Rectal smooth muscle tissue (tissue), 1 donor: ENCODE measurements at regions not wholly inside any gene's neighbourhood (a gene's known extent, or its start where the extent isn't known, plus 50 kb on each side); places are given as distances from the start of the nearest gene placed in this dataset.

Experiments
- H3K27ac ChIP-seq: one replicate; pipeline ENCODE4 v1.7.0; 2013; ENCODE audit warnings: low read depth, low read length, inconsistent platforms
- H3K27me3 ChIP-seq: one replicate; pipeline ENCODE4 v1.7.0; 2013; ENCODE audit warnings: low read length; ENCODE audit not compliant: control insufficient read depth, insufficient read depth
- H3K36me3 ChIP-seq: one replicate; pipeline ENCODE4 v1.7.0; 2013; ENCODE audit warnings: low read length; ENCODE audit not compliant: control insufficient read depth, insufficient read depth
- H3K4me1 ChIP-seq: one replicate; pipeline ENCODE4 v1.7.0; 2013; ENCODE audit warnings: low read length; ENCODE audit not compliant: control insufficient read depth, insufficient read depth
- H3K4me3 ChIP-seq: one replicate; pipeline ENCODE4 v1.7.0; 2013; ENCODE audit warnings: low read length
- H3K9ac ChIP-seq: one replicate; pipeline ENCODE4 v1.7.0; 2013; ENCODE audit warnings: low read length

DNA sequence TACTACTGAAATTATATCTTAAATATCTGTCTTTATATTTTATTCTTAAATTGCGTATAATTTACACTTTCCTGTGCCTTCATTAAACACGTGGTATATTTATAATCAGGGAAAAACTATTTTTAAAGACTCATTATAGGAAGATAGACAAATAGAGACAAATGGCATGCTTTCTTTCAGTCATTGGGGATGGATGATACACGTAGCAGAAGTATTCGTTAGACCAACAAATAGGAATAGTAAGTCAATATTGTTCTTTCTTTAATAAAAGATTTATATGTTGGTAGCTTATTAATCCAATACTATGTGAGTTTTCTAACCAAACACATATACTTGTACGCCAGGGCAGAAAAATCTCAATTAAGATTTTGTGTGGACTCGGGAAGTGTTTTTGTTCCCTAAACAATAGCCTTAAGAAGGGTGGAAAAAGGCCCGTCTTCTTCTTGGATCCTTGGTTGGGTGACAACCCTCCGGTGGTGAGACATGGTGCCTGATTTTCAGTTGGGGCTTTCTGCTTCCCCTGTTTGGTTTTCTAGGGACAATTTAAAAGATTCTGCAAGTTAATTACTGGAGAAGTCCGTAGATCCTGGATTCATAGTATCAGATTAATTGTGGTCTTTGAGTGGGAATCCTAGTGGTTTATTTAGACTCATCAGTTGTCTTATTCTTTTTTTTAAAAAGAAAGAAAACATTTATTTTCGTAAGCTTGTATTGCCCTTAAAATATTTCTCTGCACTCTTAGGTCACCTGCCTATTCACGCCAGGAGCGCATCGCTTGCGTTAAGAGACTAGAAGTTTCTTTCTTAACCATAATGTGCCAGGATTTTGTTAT lies 83.5 kb upstream of the WNT7B start:
- Histone ChIP-seq H3K27ac (no peak overlapping the region), H3K4me1 (peaks cover 61% of the 10 kb centered on the region), H3K9ac (no peak overlapping the region), H3K27me3 (no peaks in the 10 kb centered on the region), H3K36me3 (no peaks in the 10 kb centered on the region), H3K4me3 (no peak overlapping the region)

DNA sequence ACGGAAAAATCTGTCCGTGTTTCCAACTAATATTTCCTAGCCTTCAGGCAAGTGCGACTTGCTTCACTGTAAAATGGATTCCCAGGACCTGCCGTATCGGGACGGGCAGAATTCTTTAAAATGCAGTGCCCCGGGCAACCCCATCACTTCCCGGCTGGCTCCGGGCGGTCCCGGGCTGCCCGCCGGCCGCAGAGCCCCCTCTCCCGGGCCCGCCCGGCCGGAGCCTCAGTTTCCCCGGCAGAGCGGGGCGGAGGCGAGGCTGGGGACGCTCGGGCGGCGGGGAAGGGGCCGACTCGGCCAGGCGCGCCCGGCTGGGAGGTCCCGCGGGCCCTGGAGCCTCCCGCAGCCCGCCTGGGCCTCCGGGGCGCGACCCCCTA lies 84.2 kb upstream of the WNT7B start:
- Histone ChIP-seq H3K4me3 (no peak overlapping the region), H3K9ac (no peak overlapping the region), H3K27ac (no peak overlapping the region), H3K27me3 (no peaks in the 10 kb centered on the region), H3K36me3 (no peaks in the 10 kb centered on the region), H3K4me1 (peaks cover 61% of the 10 kb centered on the region)

DNA sequence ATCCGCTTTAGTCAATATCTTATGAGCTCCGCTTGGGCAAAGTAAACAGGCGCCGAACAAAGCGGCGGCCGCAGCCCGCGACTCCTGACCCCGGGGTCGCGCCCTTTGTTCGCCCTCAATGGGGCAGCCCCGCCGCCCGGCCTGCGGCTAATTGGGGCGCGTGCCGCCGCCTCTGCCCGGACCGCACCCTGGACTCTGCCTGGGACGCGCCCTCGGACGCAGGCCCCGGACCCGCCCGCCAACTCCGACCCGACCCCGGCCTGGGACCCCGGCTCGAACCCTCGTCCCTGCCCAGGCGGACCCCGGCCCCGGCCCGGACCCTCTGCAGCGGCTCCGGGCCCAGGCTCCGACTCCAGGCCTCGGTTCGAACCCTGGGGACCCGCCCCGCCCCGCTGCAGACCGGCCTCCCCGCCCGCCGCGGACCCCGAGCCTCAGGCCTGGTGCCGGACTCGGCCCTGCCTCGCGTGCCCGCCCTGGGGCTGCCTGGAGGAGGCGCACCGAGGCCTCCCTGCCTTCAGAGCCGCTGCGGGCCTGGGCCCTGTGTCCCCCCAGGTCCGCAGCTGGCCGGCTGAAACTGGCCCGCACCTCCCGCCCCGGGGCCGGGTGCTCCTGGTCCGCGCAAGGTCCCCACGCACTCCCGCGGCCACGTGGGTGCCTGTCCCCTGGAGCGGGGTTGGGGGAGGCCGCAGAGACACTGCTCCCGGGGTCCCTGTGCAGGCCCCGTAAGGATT lies 84.7 kb upstream of the WNT7B start:
- H3K9ac ChIP-seq: no peak overlapping the region
- peak overlapping the region; percentile 38 for H3K27ac ChIP-seq
- H3K36me3 ChIP-seq: no peaks in the 10 kb centered on the region
- H3K4me1 ChIP-seq: peaks cover 62% of the 10 kb centered on the region
- H3K4me3 ChIP-seq: no peak overlapping the region
- no peaks in the 10 kb centered on the region for H3K27me3 ChIP-seq

DNA sequence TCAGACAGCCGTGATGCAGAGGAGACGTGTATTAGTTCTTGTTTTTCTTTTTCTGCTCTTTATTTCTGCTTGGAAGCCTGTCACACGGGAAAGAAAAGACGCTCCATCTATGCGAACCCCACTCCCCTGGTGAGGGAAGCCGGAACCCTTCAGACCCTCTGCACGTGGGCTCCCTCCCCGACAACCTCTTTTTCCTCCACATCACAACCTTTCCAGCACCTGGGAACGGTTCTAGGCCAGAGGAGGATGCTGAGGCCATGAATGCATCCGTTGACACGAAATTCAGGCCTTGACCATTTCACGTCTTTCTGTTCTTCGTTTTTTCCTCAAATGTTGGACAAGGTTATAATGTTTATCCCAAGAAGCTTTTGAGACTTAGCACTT lies 85.3 kb upstream of the WNT7B start:
- H3K9ac ChIP-seq: no peak overlapping the region
- no peaks in the 10 kb centered on the region for H3K27me3 ChIP-seq
- H3K36me3 ChIP-seq: no peaks in the 10 kb centered on the region
- H3K4me1 ChIP-seq: peaks cover 62% of the 10 kb centered on the region
- peak overlapping the region; percentile 38 for H3K27ac ChIP-seq
- no peak overlapping the region for H3K4me3 ChIP-seq

DNA sequence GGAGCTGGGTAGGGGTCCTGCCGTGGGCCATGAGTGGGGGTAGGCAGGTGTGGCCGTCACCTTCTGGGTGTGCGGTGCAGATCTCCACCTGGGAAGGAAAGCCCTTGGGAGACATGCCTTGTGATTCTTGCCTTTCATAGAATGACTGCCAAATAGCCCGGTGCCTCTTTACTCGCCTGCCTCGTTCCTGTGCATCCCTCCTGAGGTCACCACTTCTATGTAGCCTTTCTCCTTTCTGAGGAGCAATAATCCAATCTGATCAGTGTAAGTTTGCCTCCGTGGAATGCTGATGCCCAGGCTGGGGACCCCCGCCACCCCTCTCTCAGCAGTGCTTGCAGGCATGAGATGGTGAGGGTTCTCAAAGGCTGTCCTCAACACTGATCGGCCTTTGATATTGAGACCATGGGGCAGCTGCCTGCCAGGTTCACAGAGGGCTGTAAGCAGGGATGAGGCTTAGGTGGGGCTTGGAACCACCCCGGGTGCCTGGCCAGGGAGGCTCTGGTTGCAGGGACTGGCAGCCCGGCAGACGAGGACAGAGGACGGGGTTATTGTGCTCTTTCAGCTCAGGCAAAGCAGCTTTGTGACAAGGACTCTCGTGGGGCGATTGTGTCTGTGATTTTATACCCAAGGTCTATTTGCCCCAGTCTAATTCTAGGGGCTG lies 86.1 kb upstream of the WNT7B start:
- peak overlapping the region; percentile 96 for H3K27ac ChIP-seq
- H3K27me3 ChIP-seq: no peaks in the 10 kb centered on the region
- no peaks in the 10 kb centered on the region for H3K36me3 ChIP-seq
- H3K4me3 ChIP-seq: peak overlapping the region; percentile 17
- no peak overlapping the region for H3K9ac ChIP-seq
- peaks cover 62% of the 10 kb centered on the region for H3K4me1 ChIP-seq

DNA sequence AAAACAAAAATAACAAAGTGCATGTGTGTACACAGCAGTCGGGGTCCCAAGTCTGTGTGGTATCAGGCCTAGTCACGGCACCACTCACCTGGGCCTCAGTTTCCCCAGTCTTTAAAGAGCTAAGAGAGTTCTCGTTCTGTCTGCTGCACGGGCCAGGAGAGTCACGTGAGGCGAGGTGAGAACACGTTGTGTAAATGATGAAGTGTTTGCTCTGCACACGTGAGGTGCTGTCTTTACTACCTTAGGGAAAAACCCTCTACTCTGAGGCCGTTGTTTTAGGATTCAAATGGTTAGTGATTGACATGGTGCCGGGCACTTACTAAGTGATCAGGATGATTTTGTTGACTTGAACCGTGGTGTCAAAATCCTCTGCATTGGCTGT lies 86.5 kb upstream of the PPARA start:
- peaks cover 67% of the 10 kb centered on the region for H3K4me1 ChIP-seq
- peak overlapping the region; percentile 14 for H3K4me3 ChIP-seq
- peak overlapping the region; percentile 96 for H3K27ac ChIP-seq
- H3K27me3 ChIP-seq: no peaks in the 10 kb centered on the region
- H3K36me3 ChIP-seq: no peaks in the 10 kb centered on the region
- no peak overlapping the region for H3K9ac ChIP-seq

DNA sequence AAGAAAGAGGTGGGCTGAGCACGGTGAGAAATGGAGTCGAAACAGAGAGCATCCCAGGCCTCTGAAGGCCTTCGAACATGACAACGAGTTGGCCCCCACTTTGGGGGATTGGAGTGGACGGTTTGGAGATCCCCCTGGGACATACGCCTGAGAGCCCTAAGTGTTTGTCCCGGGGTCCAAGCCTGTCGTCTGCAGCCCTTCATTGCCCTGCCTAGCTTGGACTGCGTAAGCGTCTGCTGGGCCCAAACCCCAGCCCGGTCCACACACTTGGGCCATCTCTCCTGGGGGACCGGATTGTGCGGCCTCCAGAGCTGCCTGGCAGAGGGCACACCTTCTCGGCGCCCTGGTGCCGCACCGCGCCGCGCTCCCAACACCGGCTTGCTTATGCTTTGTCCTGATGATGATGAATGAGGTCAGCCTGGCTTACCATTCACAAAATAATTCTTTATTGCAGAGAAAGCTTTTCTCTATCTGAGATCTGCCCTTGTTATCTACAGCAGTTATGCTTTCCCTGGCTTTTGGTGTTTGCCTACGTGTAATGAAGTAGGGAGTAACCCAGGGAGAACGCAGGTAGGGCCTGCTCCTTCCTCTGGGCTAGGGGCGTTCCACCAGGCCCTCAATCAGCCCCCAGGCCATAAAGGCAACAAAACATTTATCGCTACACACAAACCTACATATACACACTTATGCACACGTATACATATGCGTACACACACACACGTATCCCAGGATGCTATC lies 85.9 kb upstream of the PPARA start:
- H3K4me1 ChIP-seq: peaks cover 63% of the 10 kb centered on the region
- no peak overlapping the region for H3K9ac ChIP-seq
- peak overlapping the region; percentile 96 for H3K27ac ChIP-seq
- H3K36me3 ChIP-seq: no peaks in the 10 kb centered on the region
- H3K4me3 ChIP-seq: peak overlapping the region; percentile 14
- H3K27me3 ChIP-seq: no peaks in the 10 kb centered on the region

DNA sequence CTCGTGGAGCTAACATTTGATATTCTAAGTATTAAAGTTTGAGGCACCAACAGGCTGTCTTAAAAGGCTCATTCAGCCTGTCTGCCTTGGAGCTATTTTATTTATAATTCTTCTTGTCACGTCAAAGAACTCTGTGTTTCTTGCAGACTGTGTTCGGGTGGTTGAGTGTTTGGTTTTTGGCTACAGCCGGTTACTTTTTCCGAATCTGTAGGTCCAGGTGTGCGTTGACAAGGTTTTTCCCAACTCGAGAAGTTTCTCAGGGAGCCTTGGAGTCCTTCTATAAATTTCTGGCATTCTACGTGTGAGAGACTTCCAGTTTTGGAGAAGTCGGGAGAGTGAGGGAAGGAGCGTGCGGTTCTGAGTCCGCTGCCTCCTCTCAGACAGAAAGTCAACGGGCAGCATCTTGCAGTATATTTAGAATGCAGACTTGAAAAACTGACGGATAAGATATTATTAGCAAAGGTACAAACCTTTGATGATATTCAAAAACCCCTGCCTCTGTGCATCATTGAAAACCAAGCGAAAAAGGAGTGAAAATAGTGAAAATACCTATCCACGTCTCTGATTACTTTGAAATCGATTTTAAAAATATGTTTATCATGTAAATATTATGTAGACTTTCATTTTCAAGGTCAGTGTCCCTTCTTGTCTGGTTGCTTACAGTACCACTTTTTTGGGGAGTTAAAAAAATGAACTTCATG lies 85.2 kb upstream of the PPARA start:
- H3K9ac ChIP-seq: peak overlapping the region; percentile 10
- H3K36me3 ChIP-seq: no peaks in the 10 kb centered on the region
- peak overlapping the region; percentile 96 for H3K27ac ChIP-seq
- peaks cover 65% of the 10 kb centered on the region for H3K4me1 ChIP-seq
- peak overlapping the region; percentile 14 for H3K4me3 ChIP-seq
- no peaks in the 10 kb centered on the region for H3K27me3 ChIP-seq

DNA sequence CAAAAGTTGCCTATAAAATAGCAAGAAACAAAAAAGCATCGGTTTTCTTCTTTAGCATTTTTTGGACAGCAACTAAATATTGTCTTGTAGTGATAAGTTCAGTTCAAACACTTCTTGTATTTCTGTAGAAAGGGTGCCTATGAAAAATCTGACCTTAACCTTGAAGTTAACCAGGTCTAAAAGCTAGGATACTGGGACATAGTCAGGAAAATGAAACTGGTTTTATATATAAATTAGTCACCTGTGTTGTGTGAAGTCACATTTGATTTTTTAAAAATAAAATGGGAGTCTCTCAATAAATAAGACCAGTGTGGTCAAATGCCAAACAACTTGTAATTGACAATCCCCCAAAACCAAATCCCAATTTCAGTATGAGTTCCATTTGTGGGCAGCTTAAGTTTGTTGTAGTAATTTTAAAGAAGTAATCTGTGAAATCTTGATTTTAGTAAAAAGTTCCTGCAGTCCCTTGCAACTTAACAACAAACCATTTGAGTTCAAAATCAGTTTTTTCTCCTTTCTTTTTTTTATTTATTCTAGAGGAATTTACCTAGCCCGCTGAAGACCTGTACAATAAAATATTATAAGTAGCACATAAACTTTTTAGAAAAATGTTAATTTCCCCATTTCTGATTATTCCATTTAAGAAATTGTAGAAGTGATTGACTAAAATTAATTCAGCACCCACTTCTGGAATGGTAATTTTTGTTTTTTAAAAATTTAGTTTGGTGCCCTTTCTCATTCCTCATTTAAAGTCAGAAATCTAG lies 84.5 kb upstream of the PPARA start:
- Histone ChIP-seq H3K4me1 (peaks cover 65% of the 10 kb centered on the region), H3K9ac (peak overlapping the region; percentile 10), H3K4me3 (no peak overlapping the region), H3K36me3 (no peaks in the 10 kb centered on the region), H3K27me3 (no peaks in the 10 kb centered on the region), H3K27ac (peak overlapping the region; percentile 96)

DNA sequence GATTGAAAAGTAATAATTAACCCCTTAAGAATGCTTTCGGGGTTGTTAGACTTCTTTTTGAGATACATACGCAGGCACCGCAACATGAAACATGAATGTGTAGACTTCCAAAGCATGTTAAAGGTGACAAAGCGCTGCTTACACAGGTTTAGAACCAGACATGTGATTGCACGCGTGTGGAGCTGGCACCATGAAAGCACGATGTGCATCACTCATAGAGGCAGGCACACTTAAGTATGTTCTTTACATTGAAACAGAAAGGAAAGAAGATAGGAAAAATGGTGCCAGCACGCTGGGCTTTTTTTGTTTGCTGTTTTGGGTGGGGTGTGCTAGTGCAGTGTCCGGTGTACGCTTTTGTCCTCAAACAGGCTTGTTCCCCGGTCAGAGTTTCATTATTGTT lies 83.6 kb upstream of the PPARA start:
- no peaks in the 10 kb centered on the region for H3K36me3 ChIP-seq
- H3K4me3 ChIP-seq: peak overlapping the region; percentile 53
- H3K27me3 ChIP-seq: no peaks in the 10 kb centered on the region
- H3K9ac ChIP-seq: no peak overlapping the region
- H3K4me1 ChIP-seq: peaks cover 65% of the 10 kb centered on the region
- H3K27ac ChIP-seq: peak overlapping the region; percentile 96
